8988T (cell line): ENCODE measurements at regions not wholly inside any gene's neighbourhood (a gene's known extent, or its start where the extent isn't known, plus 50 kb on each side); places are given as distances from the start of the nearest gene placed in this dataset.
"Not testable (repeated sequence)": the region's sequence is repeated elsewhere in the genome, so short reads cannot be mapped to it uniquely, and the experiment has no call there.

ENCODE experiments used
- DNase-seq: peaks from one replicate; pipeline ENCODE4 v3.0.0; 2011

DNA sequence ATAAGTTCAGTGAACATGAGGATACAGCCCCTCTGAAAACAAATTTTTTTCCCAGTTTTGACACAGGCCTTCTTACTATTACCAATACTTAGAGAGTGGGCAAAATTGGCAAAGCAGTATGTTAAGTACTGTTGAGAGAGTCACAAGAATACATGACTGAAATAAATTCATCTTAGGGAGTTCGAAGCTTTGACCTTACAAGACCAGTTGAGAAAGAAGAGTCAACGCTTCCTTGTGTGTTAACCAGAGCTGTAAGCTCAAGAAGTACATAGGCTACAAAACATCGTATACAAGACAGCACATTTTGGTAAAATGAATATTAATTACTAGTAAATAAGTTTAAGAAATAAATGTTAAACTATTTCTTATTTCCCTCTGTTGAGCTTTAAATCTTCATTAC, 164.4 kb upstream of the RORA start:
- DNase-seq: no peak

GRCh38 chr15:61390138-61390537, 161.0 kb upstream of the RORA start:
- DNase-seq: no peak

DNA sequence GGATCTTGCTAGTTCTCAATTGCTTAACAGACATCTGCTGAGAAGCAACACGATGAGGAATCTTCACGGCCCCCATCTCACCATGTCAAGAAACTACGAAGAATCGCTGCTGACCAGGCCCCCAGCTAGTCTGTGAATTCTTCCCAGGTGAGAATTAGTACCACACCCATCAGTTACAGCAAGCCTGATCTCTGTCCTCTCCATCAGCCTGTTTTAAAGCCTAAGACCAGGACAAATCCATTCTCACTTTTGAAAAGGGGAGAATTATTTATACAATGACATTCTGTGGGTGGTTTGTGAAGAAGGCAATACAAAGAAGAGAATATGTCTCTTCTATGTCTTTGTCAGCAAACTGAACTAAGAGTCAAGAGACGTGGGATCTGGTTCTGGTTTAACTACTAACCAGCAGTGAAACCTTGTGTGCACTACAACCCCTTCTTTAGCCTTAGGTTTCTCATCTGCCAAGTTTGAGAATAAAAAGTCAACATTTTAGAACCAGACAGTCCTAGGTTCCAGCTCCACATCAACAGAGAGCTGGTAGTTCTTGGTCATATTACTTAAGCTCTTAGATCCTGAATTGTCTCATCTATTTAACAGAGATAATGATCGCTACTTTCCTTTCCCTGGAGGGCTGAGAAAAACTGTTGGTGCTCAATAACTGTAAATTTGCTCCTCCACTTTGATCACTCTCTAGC, 160.4 kb upstream of the RORA start:
- no peak for DNase-seq

DNA sequence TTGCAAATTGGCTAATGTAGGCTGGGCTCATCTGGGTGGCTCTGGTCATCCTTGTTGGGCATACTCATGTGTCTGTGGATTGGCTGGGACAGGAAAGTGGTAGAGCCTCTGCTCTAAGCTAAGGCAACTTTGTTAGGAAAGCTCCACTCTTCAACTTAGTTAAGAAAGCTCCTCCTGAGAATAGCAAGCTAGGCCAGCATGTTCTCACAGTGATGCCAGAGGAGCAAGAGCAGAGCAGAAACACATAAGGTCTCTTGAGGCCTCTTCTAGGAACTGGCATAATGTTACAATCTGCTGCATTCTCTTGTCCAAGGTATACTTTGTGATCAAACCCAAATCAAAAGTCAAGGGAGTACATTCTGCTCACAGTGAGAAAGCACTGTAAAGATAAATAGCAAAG, 158.6 kb upstream of the RORA start:
- no peak for DNase-seq

- no peak for DNase-seq
These were observed 154.3 kb upstream of the RORA start for GRCh38 chr15:61383421-61383820.

- no peak for DNase-seq
These were observed 153.8 kb upstream of the RORA start for GRCh38 chr15:61382927-61383326.

DNA sequence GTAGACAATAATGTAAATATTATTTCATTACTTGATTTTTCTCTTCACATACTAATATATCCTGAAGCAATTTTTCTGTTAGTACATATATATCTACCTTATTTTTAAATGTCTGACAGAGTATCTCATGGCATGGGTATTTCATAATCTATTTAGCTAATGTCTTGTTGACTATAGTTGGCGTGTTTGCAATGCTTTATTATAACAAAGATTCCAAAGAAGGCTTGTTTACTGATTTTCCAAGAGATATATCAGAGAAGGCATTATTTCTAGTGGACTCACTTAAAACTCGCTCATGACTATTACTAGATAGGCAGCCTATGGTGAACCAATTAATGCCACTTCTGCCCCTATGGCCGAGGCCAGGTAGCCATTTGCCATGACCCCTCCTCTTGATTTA, 152.4 kb upstream of the RORA start:
- no peak for DNase-seq

DNA sequence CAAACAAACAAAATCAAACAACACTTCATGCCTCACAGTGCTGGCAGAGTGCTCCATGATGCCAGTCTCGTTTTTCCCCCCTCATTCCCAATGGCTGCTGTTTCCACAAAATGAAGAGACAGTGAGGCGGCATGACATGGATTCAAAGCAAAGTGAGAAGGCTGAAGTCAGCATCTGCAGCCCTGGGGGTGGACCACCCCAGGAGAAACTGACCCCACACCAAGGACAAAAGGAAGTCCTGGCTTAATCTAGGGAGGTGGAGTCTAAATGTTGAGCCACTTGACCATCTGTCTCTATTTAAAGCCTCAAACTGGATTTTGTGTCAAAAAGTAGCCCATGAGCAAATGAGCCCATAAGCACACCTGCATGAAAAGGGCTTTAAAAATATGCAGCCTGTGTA, 151.2 kb upstream of the RORA start:
- no peak for DNase-seq

DNA sequence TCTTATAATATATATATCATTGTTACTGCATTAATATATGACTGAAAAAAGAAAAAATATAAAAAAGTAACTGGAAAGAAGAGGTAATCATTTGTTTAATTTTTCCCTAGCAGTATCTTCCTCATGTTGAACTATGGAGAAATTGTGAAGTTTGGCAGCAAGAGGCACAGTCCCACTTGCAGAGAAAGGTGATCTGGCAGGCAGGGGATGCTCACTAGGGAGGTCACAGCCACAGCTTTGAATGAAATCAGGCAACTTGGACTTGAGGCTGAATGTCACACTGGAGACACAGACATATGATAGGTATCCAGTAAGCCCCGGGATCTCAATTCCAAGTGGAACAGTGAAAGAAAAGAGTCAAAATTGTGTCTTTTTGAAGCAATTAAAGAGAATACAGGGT, 149.9 kb upstream of the RORA start:
- DNase-seq: no peak

GRCh38 chr15:61376961-61377360, 147.9 kb upstream of the RORA start:
- no peak for DNase-seq

- no peak for DNase-seq
These were observed 147.4 kb upstream of the RORA start for GRCh38 chr15:61376516-61376915.

DNA sequence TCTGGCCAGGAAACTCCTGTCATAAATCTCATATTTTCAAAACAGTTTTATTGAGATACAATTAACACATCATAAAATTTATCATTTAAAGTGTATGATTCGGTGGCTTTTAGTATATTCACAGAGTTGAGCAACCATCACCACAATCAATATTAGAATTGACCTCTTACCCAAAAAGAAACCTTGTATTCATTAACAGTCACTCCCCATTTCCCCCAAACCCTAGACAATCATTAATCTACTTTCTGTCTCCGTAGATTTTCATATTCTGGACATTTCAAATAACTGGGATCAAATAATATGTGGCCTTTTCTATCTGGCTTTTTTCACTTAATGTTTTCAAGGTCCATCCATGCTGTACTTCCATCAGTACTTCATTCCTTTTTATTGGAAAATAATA, 145.7 kb upstream of the RORA start:
- DNase-seq: no peak

GRCh38 chr15:61367953-61368352, 138.9 kb upstream of the RORA start:
- peak; percentile 8 for DNase-seq

DNA sequence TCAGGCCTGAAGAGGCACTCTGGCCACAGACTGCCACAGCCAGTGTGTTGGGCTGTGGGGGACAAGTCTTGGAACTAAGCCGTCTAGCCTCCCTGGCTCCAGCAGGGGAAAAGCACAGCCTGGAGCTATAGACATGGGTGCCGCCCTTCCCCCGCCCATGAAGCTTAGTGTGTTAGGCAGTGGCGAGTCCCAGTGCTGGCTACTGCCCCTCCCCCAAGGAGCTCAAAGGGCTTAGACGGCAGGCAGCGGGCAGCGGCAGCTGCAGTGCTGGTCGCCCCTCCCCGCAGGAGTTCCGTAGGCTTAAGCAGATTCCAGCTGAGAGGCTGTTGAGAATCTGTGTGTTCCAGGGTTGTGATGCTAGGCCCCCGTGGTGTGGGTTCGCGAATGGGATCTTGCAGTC, 135.8 kb upstream of the RORA start:
- no peak for DNase-seq

DNA sequence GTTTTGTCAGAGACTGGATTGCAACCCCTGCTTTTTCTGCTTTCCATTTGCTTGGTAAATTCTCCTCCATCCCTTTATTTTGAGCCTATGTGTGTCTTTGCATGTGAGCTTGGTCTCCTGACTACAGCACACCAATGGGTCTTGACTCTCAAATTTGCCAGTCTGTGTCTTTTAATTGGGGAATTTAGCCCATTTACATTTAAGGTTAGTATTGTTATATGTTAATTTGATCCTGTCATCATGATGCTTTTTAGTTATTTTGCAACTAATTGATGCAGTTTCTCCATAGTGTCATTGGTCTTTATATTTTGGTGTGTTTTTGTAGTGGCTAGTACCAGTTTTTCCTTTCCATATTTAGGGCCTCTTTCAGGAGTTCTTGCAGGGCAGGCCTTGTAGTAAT, 133.8 kb upstream of the RORA start:
- not testable (repeated sequence) for DNase-seq

DNA sequence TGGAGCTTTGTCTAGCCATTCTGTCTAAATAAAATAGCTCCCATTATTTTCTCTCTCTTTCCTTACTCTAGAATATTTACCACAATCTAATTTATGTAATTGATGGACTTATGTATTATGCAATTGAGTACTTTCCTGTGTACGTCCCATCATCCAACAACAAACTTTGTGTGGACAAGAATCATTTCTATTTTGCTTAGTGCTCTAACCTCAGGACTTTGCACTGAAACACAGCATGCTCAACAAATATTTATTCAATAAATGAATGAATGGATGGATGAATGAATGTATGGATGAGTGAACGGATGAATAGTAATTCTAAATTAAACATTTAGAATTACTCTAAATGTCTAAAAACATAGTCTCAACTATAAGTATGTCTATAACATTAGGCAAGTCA, 115.2 kb upstream of the RORA start:
- no peak for DNase-seq

- no peak for DNase-seq
These were observed 113.3 kb upstream of the RORA start for GRCh38 chr15:61342390-61342789.

DNA sequence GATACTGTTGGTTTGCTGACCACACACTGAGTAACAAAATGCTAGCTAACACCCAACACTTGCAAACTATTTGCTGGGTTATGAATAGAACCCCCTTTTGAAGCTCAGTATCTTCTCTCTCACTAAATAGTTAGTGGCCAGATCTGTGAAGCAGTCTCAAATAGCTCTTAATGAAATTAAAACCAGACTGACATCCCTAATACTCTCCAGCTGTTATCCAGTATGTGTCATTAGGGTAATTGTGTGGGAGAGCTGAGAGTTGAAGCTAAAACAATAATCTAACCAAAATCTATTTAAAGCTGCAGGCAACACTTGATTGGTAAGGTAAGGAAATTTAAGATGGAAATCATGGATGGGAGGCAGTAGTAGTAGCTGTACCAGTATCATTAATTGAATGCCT, 110.4 kb upstream of the RORA start:
- DNase-seq: no peak

DNA sequence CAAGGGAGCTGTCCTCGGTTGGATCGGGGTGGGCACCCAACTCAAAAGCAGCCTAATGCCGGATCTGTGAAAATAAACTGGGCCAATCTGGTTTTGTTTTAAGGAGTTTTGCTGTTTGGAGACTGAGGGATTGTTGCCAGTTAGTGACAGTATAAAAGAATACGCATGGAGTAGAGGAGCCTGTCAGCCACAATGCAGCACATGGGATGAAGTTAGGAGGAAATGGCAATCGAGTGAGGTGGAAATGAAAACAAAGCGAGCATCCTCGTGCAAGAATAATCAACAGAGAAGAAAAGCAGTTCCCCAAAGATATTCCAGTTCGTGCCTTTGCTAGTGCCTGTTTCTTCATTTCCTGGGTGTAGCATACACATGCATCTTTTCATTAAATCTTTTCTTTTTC, 108.4 kb upstream of the RORA start:
- no peak for DNase-seq

- no peak for DNase-seq
These were observed 107.0 kb upstream of the RORA start for GRCh38 chr15:61336026-61336638.

DNA sequence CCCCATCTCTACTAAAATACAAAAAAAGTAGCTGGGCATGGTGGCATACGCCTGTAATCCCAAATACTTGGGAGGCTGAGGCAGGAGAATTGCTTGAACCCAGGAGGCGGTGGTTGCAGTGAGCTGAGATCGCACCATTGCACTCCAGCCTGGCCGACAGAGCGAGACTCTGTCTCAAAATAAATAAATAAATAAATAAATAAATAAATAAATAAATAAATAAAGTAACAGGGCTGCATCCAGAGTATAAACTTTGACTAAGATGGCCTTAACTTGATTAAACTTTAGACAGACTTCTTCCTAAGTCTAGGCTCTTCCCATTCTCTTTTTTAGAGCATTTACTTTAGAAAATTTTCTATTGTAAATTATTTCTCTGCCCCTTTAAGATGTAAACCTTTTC, 105.6 kb upstream of the RORA start:
- DNase-seq: not testable (repeated sequence)

DNA sequence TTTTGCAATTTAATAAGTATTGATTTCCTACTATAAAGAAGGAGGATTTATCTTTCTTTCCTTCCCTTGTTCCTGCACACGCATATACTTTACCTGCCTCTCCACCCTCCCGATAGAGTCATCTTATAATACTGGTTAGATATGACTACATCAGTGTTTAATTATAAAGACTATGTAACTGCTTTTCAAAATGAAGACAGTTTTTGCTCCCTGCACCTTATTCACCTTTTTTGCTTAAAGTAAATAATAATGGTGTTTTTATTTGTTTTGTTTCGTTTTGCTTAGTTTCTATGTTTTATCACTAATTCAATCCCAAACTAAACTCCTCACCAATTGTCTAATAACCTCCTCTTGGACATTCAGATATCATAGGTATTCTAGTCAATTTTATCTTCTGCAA, 101.9 kb upstream of the RORA start:
- DNase-seq: no peak

GRCh38 chr15:61327019-61327631, 98.0 kb upstream of the RORA start:
- DNase-seq: no peak

GRCh38 chr15:61319892-61320291, 90.8 kb upstream of the RORA start:
- no peak for DNase-seq
